GM19438 (cell line): ENCODE measurements at regions not wholly inside any gene's neighbourhood (a gene's known extent, or its start where the extent isn't known, plus 50 kb on each side); places are given as distances from the start of the nearest gene placed in this dataset.

Experiments
- ATAC-seq: cut with Tn5 transposase; IDR thresholded peaks from one replicate; pipeline ENCODE4 v1.9.1; 2021; ENCODE audit warnings: low read depth; ENCODE audit not compliant: unreplicated experiment

DNA sequence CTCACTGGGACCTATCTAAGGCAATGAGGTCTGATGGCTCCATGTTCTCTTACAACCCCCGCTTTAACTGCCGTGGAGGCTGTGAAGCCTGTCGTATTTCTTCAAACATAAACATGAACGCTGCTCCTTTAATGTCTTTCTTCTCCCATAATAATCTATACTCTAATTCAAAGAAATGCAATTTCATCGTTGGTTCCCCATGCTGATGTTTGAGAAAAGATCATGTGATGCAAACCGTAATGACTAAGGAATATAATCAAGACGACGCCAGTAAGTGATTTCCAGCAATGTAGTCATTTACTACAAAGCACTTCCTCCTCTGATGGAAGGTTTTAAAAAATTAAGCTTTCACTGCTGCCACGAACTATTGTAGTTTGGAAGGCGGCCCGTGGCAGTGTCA, 102.6 kb upstream of the NEBL start:
- no peak for ATAC-seq

GRCh38 chr10:20998036-20998435, 100.9 kb upstream of the NEBL start:
- no peak for ATAC-seq

GRCh38 chr10:20995123-20995987, 98.2 kb upstream of the NEBL start:
- no peak for ATAC-seq

DNA sequence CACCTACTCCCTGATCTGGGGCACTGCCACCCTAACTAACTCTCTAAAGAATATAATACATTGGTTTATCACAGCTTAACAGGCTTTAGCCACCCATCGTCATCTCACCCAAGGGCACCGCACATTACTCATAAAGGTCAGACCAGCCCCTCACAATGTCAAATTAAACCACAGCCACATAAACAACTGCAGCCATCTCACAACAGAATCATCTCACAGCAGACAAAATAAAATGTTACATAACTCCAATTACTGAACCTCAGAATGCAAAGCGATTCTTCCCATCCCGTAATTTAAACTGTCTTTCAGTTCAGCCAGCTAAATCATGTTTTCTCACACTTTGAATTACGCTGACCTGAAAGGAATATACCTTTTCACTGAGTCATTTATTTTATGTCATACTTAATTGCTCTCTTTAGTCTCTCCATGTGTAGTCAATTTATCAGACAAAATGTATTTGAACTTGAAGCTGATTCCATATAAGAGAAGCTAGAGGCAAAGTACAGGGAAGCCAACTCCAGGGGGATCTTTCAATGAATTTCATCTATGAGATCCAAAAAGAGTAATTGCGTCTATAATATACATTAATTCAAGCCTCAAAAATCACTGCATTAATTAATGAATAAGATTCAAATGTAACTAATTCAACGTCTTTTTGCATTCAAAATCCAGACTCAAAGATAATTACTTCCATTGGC, 96.9 kb upstream of the NEBL start:
- no peak for ATAC-seq

GRCh38 chr10:20993389-20993788, 96.3 kb upstream of the NEBL start:
- no peak for ATAC-seq

DNA sequence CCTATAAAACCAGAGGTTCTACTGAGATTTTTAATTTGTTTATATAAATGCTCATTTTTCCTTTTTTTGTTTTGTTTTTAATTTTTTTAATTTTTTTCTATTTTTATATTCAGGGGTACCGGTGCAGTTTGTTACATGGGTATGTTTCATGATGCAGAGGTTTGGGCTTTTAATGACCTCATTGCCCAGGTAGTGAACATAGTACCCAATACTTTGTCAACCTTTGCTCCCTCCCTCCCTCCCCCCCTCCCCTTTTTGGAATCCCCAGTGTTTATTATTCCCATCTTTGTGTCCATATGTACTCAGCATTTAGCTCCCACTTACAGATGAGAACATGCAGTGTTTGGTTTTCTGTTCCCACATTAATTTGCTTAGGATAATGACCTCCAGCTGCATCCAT, 94.4 kb upstream of the NEBL start:
- ATAC-seq = no peak

- ATAC-seq = no peak
Measured at GRCh38 chr10:20990604-20991003, 93.5 kb upstream of the NEBL start.

GRCh38 chr10:20988357-20988983, 91.4 kb upstream of the NEBL start:
- no peak for ATAC-seq

GRCh38 chr10:20986049-20986448, 88.9 kb upstream of the NEBL start:
- no peak for ATAC-seq

- ATAC-seq = no peak
Measured at GRCh38 chr10:20984662-20985061, 87.6 kb upstream of the NEBL start.

DNA sequence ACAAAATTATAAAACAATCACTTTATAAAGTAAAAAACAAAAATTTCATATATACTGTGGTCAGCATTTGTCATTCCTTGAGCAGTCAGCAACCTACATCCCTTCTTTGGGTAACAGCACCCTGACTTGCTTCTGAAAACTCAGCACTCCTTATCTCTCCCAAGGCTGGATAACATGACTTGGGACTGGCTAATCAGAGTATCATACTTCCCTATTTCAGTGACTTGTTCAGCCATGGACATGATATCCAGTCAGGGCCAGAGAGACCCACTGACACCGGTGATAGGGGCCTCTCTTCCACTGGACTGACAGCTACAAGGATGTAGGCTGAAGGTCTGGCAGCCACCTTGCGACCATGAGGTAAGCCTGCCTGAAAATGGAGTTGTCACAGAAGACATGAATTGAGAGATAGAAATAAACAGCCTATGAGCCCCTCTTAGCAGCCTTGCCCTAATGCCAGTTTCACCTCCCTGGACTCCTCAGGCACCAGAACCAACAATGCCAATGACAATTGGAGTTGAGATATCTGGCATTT, 84.4 kb upstream of the NEBL start:
- no peak for ATAC-seq

- no peak for ATAC-seq
Measured at GRCh38 chr10:20978617-20979016, 81.5 kb upstream of the NEBL start.

DNA sequence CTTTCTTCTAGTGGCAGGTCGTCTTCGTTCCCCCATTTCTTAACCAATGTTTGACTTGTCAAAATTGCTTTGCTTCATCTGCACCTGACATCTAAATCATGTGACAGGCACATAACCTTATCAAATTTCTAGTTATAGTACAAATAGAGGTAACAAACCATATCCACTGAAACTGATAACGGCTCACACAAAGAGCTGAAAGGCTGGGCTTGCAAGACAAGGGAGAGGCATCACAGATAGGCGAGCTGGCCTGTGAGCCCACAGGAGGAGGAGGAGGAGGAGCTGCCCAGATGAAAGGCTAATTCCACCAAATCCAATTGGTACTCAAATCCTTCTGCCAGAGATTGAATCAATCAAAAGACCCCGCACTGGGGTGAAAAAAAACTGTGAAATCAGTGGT, 80.2 kb upstream of the NEBL start:
- ATAC-seq = no peak

GRCh38 chr10:20976891-20977290, 79.8 kb upstream of the NEBL start:
- no peak for ATAC-seq

- no peak for ATAC-seq
Measured at GRCh38 chr10:20976390-20976789, 79.3 kb upstream of the NEBL start.

GRCh38 chr10:20975236-20975635, 78.1 kb upstream of the NEBL start:
- no peak for ATAC-seq

GRCh38 chr10:20972925-20973324, 75.8 kb upstream of the NEBL start:
- ATAC-seq = no peak

GRCh38 chr10:20971901-20972300, 74.8 kb upstream of the NEBL start:
- ATAC-seq = no peak

DNA sequence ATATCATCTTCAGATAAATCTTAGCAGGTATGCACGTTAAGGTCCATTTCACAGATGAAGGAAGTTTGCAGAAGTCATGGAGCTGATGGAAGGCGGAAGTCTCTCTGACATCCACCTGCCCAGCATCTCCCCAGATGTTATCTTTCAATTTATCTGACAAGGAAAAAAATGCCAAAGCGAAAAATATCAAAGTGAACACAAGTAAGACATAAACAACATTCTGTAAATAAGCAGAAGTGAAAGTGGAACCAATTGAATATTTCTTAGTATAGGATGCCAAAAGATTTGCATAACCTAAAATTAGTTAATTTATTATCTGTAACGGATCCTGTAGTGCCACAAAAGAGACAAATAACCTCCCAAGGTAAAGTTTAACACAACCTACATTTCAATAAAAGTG, 73.6 kb upstream of the NEBL start:
- ATAC-seq = peak; percentile 95

DNA sequence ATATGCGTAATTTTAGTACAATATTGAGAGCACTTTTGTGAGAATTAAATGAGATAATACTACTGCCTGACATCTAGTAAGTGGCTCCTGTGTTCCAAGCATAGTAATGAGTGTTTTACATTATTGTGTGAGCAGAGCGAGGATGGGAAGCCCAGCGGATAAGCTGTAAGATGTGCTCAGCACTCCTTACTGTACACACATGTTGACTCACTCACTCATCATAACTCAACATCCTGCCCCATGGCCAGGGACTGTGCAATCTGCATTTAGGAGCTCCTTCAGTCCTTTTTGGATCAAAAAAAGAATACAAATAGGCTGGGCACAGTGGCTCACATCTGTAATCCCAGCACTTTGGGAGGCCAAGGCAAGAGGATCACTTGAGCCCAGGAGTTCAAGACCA, 72.9 kb upstream of the NEBL start:
- peak; percentile 6 for ATAC-seq

- ATAC-seq = no peak
Measured at GRCh38 chr10:20966426-20966825, 69.3 kb upstream of the NEBL start.
